ENCODE measurements at regions not wholly inside any gene's neighbourhood (a gene's known extent, or its start where the extent isn't known, plus 50 kb on each side); places are given as distances from the start of the nearest gene placed in this dataset.

DNA sequence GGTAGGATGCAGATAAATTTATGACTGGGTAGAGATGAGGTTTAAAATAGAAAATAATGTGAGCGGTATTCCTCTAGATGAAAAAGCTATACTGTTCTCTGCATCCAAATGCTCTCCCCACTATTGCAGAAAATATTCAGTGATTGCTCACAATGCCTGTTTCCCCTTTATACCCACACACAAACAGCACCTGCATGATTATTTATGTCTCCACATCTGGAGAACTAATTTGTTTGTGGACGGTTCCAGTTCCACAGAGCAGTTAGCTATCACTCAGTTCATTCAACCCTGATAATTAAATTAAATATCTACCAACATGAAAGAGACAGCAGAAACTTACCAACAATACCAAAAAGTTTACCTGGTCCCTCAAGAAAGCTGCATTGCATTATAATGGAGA lies 800.0 kb downstream of the CDH11 start:
- TF ChIP-seq CTCF (IDR thresholded peaks at IDR 0.05): no peak

- TF ChIP-seq CTCF (IDR thresholded peaks at IDR 0.05): no peak
Observed at GRCh38 chr16:64321066-64321465, 800.8 kb downstream of the CDH11 start.

DNA sequence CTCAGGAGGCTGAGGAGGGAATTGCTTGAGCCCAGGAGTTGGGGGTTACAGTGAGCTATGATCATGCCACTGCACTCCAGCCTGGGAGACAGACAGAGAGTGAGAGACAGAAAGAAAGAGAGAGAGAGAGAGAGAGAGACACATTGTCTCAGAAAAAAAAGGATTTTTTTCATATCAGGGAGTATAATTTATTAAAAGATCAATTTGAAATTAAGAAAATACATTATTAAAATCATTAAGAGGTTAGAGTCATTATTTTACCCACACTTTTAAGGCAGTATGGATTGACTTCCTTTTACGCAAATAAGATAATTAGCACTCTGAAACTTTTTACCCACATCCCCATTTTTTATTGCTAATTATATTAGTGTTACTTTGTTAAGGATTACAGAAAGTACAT lies 804.3 kb downstream of the CDH11 start:
- no peak for TF ChIP-seq CTCF (IDR thresholded peaks at IDR 0.05)

DNA sequence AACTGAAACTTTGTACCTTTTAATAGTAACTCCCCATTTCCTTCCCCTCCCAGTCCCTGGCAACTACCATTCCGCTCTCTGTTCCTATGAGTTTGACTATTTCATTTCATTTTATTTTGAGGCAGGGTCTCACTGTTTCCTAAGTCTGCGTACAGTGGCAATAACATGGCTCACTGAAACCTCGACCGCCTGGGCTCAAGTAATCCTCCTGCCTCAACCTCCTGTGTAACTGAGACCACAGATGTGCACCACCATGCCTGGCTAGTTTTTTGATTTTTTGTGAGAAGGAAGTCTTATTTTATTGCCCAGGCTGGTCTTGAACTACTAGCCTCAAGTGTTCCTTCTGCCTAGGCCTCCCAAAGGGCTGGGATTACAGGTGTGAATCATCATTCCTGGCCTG lies 808.1 kb downstream of the CDH11 start:
- TF ChIP-seq CTCF (IDR thresholded peaks at IDR 0.05): no peak

- no peak for TF ChIP-seq CTCF (IDR thresholded peaks at IDR 0.05)
Observed at GRCh38 chr16:64312980-64313379, 808.9 kb downstream of the CDH11 start.

- TF ChIP-seq CTCF (IDR thresholded peaks at IDR 0.05): no peak
Observed at GRCh38 chr16:64312292-64312691, 809.6 kb downstream of the CDH11 start.

DNA sequence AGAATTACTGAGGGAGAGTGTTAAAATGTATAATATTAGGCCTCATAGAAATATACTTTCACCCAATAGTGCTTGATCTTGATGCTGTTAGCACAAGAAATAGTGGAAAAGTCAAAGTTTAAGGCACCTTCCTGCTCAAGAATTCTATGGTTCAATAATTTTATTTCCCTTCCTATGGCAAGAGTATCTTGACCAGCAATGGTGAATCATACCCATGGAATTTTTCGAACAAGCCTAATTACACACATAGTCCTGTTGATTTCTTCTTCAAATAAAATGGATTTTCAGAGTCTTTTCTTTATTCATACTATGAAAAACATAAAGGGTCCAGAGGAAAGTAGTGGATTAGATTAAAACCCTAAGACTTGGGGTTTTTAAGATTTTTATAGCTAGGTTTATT lies 810.6 kb downstream of the CDH11 start:
- TF ChIP-seq CTCF (IDR thresholded peaks at IDR 0.05): no peak

GRCh38 chr16:64309398-64310110 lies 812.3 kb downstream of the CDH11 start:
- no peak for TF ChIP-seq CTCF (IDR thresholded peaks at IDR 0.05)
